SK-N-SH (cell line): ENCODE measurements at regions not wholly inside any gene's neighbourhood (a gene's known extent, or its start where the extent isn't known, plus 50 kb on each side); places are given as distances from the start of the nearest gene placed in this dataset.

Source experiments
- CHD2 ChIP-seq: fragments of 150-350 bp; IDR thresholded peaks from 2 replicates; pipeline ENCODE4 v1.6.1; 2018; ENCODE audit warnings: low read length; ENCODE audit not compliant: partially characterized antibody
- EP300 ChIP-seq, 2 experiments: IDR thresholded peaks; 2 replicates each; pipeline versions ENCODE4 v1.4.0 to v1.6.1; 2012; ENCODE audit warnings: borderline replicate concordance in 1 of 2, low read depth in 1 of 2, low read length in 1 of 2
- FOXM1 ChIP-seq: IDR thresholded peaks from 2 replicates; pipeline ENCODE4 v1.4.0; 2012; ENCODE audit warnings: low read depth, mild to moderate bottlenecking
- GABPA ChIP-seq: IDR thresholded peaks from 2 replicates; pipeline ENCODE4 v1.4.0; 2012; ENCODE audit warnings: low read depth, mild to moderate bottlenecking
- POLR2AphosphoS5 ChIP-seq: IDR thresholded peaks from 2 replicates; pipeline ENCODE4 v1.6.1; 2012; ENCODE audit warnings: low read depth, low read length
- TAF1 ChIP-seq: IDR thresholded peaks from 2 replicates; pipeline ENCODE4 v1.6.1; 2012; ENCODE audit warnings: low read depth, mild to moderate bottlenecking, low read length, moderate library complexity, borderline replicate concordance
- TCF12 ChIP-seq: IDR thresholded peaks from 2 replicates; pipeline ENCODE4 v1.4.0; 2012
- YY1 ChIP-seq: IDR thresholded peaks from 2 replicates; pipeline ENCODE4 v1.4.0; 2012; ENCODE audit warnings: low read depth, mild to moderate bottlenecking
- TF ChIP-seq, protein P1 (sequence below): fragments of 200-600 bp; sonication (generic); IDR thresholded peaks from 2 replicates; pipeline ENCODE4 v1.6.1; 2017; ENCODE audit warnings: antibody characterized with exemption, mild to moderate bottlenecking, moderate library complexity
- TF ChIP-seq, protein P2 (sequence below): IDR thresholded peaks from 2 replicates; pipeline ENCODE4 v1.6.1; 2012; ENCODE audit warnings: mild to moderate bottlenecking, low read depth, low read length, moderate library complexity
- TF ChIP-seq, protein P3 (sequence below): IDR thresholded peaks from 2 replicates; pipeline ENCODE4 v1.4.0; 2012; ENCODE audit warnings: low read depth
- TF ChIP-seq, protein P4 (sequence below): fragments of 150-350 bp; IDR thresholded peaks from 2 replicates; pipeline ENCODE4 v1.6.1; 2017; ENCODE audit warnings: antibody characterized with exemption, low read length, low read depth, borderline replicate concordance
- TF ChIP-seq, protein P5 (sequence below): IDR thresholded peaks from 2 replicates; pipeline ENCODE4 v1.4.0; 2012; ENCODE audit warnings: low read depth, borderline replicate concordance

DNA sequence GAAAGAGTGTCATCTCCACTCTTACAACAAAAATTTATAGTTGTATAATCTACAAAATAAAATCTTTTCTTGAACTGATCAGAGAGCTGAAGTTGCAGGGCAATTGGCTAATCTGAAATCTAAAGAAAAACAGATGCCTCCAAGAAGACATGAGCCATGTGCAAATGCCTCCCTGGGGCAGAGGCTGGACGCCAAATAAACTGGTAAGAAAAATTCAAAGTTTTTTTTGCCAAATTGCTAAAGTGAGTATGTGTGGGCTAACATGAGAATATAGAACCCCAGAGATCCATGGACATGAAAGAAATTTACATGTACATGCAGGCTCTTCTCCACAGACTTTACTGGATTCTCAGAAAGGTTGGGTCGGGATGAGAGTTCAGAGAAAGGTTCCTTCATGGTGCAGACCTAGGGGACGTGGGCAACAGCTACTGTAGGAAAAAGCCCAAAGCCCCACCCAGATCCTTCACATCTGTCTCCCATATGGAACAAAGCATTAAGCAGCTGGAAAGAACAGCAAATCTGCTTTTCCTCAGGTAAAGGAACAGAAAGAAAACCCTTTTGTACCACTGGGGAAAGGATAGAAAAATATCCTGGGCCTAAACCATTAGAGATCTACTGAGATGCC lies 90.5 kb upstream of the SIRPG start:
- TF ChIP-seq GABPA (no peak), YY1 (no peak), TAF1 (no peak), CHD2 (no peak), POLR2AphosphoS5 (no peak), FOXM1 (no peak), TCF12 (no peak), EP300 (IDR thresholded peaks at IDR 0.05; ENCODE audit: borderline replicate concordance in 1 of 2, low read depth in 1 of 2, low read length in 1 of 2) (no peak; a peak in 1 of 4 replicates)
- TF ChIP-seq, protein P1, sequence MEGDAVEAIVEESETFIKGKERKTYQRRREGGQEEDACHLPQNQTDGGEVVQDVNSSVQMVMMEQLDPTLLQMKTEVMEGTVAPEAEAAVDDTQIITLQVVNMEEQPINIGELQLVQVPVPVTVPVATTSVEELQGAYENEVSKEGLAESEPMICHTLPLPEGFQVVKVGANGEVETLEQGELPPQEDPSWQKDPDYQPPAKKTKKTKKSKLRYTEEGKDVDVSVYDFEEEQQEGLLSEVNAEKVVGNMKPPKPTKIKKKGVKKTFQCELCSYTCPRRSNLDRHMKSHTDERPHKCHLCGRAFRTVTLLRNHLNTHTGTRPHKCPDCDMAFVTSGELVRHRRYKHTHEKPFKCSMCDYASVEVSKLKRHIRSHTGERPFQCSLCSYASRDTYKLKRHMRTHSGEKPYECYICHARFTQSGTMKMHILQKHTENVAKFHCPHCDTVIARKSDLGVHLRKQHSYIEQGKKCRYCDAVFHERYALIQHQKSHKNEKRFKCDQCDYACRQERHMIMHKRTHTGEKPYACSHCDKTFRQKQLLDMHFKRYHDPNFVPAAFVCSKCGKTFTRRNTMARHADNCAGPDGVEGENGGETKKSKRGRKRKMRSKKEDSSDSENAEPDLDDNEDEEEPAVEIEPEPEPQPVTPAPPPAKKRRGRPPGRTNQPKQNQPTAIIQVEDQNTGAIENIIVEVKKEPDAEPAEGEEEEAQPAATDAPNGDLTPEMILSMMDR: no peak
- TF ChIP-seq, protein P2, sequence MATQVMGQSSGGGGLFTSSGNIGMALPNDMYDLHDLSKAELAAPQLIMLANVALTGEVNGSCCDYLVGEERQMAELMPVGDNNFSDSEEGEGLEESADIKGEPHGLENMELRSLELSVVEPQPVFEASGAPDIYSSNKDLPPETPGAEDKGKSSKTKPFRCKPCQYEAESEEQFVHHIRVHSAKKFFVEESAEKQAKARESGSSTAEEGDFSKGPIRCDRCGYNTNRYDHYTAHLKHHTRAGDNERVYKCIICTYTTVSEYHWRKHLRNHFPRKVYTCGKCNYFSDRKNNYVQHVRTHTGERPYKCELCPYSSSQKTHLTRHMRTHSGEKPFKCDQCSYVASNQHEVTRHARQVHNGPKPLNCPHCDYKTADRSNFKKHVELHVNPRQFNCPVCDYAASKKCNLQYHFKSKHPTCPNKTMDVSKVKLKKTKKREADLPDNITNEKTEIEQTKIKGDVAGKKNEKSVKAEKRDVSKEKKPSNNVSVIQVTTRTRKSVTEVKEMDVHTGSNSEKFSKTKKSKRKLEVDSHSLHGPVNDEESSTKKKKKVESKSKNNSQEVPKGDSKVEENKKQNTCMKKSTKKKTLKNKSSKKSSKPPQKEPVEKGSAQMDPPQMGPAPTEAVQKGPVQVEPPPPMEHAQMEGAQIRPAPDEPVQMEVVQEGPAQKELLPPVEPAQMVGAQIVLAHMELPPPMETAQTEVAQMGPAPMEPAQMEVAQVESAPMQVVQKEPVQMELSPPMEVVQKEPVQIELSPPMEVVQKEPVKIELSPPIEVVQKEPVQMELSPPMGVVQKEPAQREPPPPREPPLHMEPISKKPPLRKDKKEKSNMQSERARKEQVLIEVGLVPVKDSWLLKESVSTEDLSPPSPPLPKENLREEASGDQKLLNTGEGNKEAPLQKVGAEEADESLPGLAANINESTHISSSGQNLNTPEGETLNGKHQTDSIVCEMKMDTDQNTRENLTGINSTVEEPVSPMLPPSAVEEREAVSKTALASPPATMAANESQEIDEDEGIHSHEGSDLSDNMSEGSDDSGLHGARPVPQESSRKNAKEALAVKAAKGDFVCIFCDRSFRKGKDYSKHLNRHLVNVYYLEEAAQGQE: no peak
- TF ChIP-seq, protein P3, sequence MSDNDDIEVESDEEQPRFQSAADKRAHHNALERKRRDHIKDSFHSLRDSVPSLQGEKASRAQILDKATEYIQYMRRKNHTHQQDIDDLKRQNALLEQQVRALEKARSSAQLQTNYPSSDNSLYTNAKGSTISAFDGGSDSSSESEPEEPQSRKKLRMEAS: no peak
- TF ChIP-seq, protein P4, sequence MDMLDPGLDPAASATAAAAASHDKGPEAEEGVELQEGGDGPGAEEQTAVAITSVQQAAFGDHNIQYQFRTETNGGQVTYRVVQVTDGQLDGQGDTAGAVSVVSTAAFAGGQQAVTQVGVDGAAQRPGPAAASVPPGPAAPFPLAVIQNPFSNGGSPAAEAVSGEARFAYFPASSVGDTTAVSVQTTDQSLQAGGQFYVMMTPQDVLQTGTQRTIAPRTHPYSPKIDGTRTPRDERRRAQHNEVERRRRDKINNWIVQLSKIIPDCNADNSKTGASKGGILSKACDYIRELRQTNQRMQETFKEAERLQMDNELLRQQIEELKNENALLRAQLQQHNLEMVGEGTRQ: no peak
- TF ChIP-seq, protein P5, sequence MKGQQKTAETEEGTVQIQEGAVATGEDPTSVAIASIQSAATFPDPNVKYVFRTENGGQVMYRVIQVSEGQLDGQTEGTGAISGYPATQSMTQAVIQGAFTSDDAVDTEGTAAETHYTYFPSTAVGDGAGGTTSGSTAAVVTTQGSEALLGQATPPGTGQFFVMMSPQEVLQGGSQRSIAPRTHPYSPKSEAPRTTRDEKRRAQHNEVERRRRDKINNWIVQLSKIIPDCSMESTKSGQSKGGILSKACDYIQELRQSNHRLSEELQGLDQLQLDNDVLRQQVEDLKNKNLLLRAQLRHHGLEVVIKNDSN: no peak
